ENCODE measurements at regions not wholly inside any gene's neighbourhood (a gene's known extent, or its start where the extent isn't known, plus 50 kb on each side); places are given as distances from the start of the nearest gene placed in this dataset.

- TF ChIP-seq POLR2A (IDR thresholded peaks at IDR 0.05; ENCODE audit: low read depth, low read length) (no peak), POLR2AphosphoS5 (IDR thresholded peaks at IDR 0.05; ENCODE audit: low read depth, low read length) (no peak)
Observed at GRCh38 chr13:104779311-104779993, 1713.2 kb upstream of the SLC10A2 start.

Measured in GM12892 (cell line).